Urothelium cell line (cell line): ENCODE measurements at regions not wholly inside any gene's neighbourhood (a gene's known extent, or its start where the extent isn't known, plus 50 kb on each side); places are given as distances from the start of the nearest gene placed in this dataset.
"Not testable (repeated sequence)": the region's sequence is repeated elsewhere in the genome, so short reads cannot be mapped to it uniquely, and the experiment has no call there.

Experiments used
- DNase-seq: peaks from one replicate; pipeline ENCODE4 v3.0.0; 2011; ENCODE audit warnings: low spot score, mixed read lengths
- FAIRE-seq: peaks from 2 replicates; lab custom pipeline; 2011; peaks lifted over from hg19 to GRCh38; lab: Jason Lieb, UNC

GRCh38 chr11:28951191-28951590 lies 843.0 kb downstream of the METTL15 start:
- DNase-seq: no peak
- FAIRE-seq: no peak

GRCh38 chr11:28939381-28939780 lies 831.2 kb downstream of the METTL15 start:
- DNase-seq (no peak), FAIRE-seq (no peak)

GRCh38 chr11:28938091-28938490 lies 829.9 kb downstream of the METTL15 start:
- no peak for FAIRE-seq
- no peak for DNase-seq

- FAIRE-seq (no peak), DNase-seq (no peak)
Measured at GRCh38 chr11:28932940-28933339, 824.8 kb downstream of the METTL15 start.

- no peak for DNase-seq
- no peak for FAIRE-seq
Measured at GRCh38 chr11:28924004-28924403, 815.8 kb downstream of the METTL15 start.

GRCh38 chr11:28922386-28922981 lies 814.3 kb downstream of the METTL15 start:
- no peak for DNase-seq
- no peak for FAIRE-seq

- DNase-seq (no peak), FAIRE-seq (no peak)
Measured at GRCh38 chr11:28919194-28919593, 811.0 kb downstream of the METTL15 start.

- FAIRE-seq: no peak
Measured at GRCh38 chr11:28913883-28914282, 805.7 kb downstream of the METTL15 start.

GRCh38 chr11:28911829-28912228 lies 803.6 kb downstream of the METTL15 start:
- DNase-seq (no peak), FAIRE-seq (no peak)

More at GRCh38 chr11:28913883-28914282, 805.7 kb downstream of the METTL15 start:
- DNase-seq: no peak

- no peak for FAIRE-seq
- no peak for DNase-seq
Measured at GRCh38 chr11:28910926-28911325, 802.7 kb downstream of the METTL15 start.

- DNase-seq: peak; percentile 3
Measured at GRCh38 chr11:28903716-28904115, 795.5 kb downstream of the METTL15 start.

GRCh38 chr11:28900427-28900826 lies 792.2 kb downstream of the METTL15 start:
- DNase-seq (no peak), FAIRE-seq (no peak)

More at GRCh38 chr11:28903716-28904115, 795.5 kb downstream of the METTL15 start:
- FAIRE-seq: no peak

- no peak for DNase-seq
- no peak for FAIRE-seq
Measured at GRCh38 chr11:28899706-28900105, 791.5 kb downstream of the METTL15 start.

GRCh38 chr11:28890601-28891040 lies 782.4 kb downstream of the METTL15 start:
- not testable (repeated sequence) for DNase-seq, FAIRE-seq

GRCh38 chr11:28887681-28888080 lies 779.5 kb downstream of the METTL15 start:
- no peak for FAIRE-seq
- no peak for DNase-seq

- FAIRE-seq (no peak), DNase-seq (no peak)
Measured at GRCh38 chr11:28879869-28880268, 771.7 kb downstream of the METTL15 start.

GRCh38 chr11:28878025-28878424 lies 769.8 kb downstream of the METTL15 start:
- DNase-seq (no peak), FAIRE-seq (no peak)

GRCh38 chr11:28877340-28877739 lies 769.2 kb downstream of the METTL15 start:
- DNase-seq (no peak), FAIRE-seq (no peak)

GRCh38 chr11:28874706-28875105 lies 766.5 kb downstream of the METTL15 start:
- FAIRE-seq: no peak
- no peak for DNase-seq

- FAIRE-seq: no peak
Measured at GRCh38 chr11:28871090-28871489, 762.9 kb downstream of the METTL15 start.

GRCh38 chr11:28863422-28863821 lies 755.2 kb downstream of the METTL15 start:
- FAIRE-seq: no peak
- DNase-seq: no peak

More at GRCh38 chr11:28871090-28871489, 762.9 kb downstream of the METTL15 start:
- DNase-seq: no peak

GRCh38 chr11:28860893-28861292 lies 752.7 kb downstream of the METTL15 start:
- FAIRE-seq (no peak), DNase-seq (no peak)

- FAIRE-seq: no peak
- no peak for DNase-seq
Measured at GRCh38 chr11:28858076-28858475, 749.9 kb downstream of the METTL15 start.
